CD4-positive, alpha-beta T cell treated with Interleukin-6 for 4 hours (primary cell): ENCODE measurements at regions not wholly inside any gene's neighbourhood (a gene's known extent, or its start where the extent isn't known, plus 50 kb on each side); places are given as distances from the start of the nearest gene placed in this dataset.
A peak's percentile ranks its signal among the peaks of the same experiment; 100 is the strongest.
"Not testable (repeated sequence)": the region's sequence is repeated elsewhere in the genome, so short reads cannot be mapped to it uniquely, and the experiment has no call there.

ENCODE experiments used
- DNase-seq: peaks from one replicate; pipeline ENCODE4 v3.0.0-alpha.2; 2020; ENCODE audit warnings: mixed read lengths

- peak; percentile 29 for DNase-seq
Observed at GRCh38 chr12:116687888-116688287, 50.0 kb downstream of the SPRING1 start.

GRCh38 chr12:116684891-116685290 is 53.0 kb downstream of the SPRING1 start:
- DNase-seq: no peak

GRCh38 chr12:116677202-116677661 is 60.6 kb downstream of the SPRING1 start:
- no peak for DNase-seq

- no peak for DNase-seq
Observed at GRCh38 chr12:116675339-116676107, 62.3 kb downstream of the SPRING1 start.

GRCh38 chr12:116674643-116675183 is 63.2 kb downstream of the SPRING1 start:
- DNase-seq: no peak

- peak; percentile 3 for DNase-seq
Observed at GRCh38 chr12:116673681-116674111, 64.2 kb downstream of the SPRING1 start.

- DNase-seq: peak; percentile 28
Observed at GRCh38 chr12:116672842-116673516, 64.9 kb downstream of the SPRING1 start.

GRCh38 chr12:116672010-116672409 is 65.9 kb downstream of the SPRING1 start:
- DNase-seq: no peak

- DNase-seq: no peak
Observed at GRCh38 chr12:116670859-116671258, 67.0 kb downstream of the SPRING1 start.

GRCh38 chr12:116667752-116668151 is 70.1 kb downstream of the SPRING1 start:
- no peak for DNase-seq

- DNase-seq: not testable (repeated sequence)
Observed at GRCh38 chr12:116666829-116667228, 71.0 kb downstream of the SPRING1 start.

GRCh38 chr12:116666305-116666673 is 71.6 kb downstream of the SPRING1 start:
- no peak for DNase-seq

- no peak for DNase-seq
Observed at GRCh38 chr12:116665666-116666304, 72.1 kb downstream of the SPRING1 start.

- DNase-seq: no peak
Observed at GRCh38 chr12:116664085-116664484, 73.8 kb downstream of the SPRING1 start.

- DNase-seq: no peak
Observed at GRCh38 chr12:116662612-116663144, 75.2 kb downstream of the SPRING1 start.

GRCh38 chr12:116661341-116661740 is 76.5 kb downstream of the SPRING1 start:
- no peak for DNase-seq

- DNase-seq: not testable (repeated sequence)
Observed at GRCh38 chr12:116660740-116661139, 77.1 kb downstream of the SPRING1 start.

GRCh38 chr12:116659771-116660481 is 77.9 kb downstream of the SPRING1 start:
- DNase-seq: no peak

GRCh38 chr12:116657921-116658495 is 79.9 kb downstream of the SPRING1 start:
- no peak for DNase-seq

GRCh38 chr12:116656306-116656705 is 81.6 kb downstream of the SPRING1 start:
- DNase-seq: no peak

GRCh38 chr12:116654226-116654743 is 83.6 kb downstream of the SPRING1 start:
- DNase-seq: no peak

- no peak for DNase-seq
Observed at GRCh38 chr12:116651089-116651488, 86.8 kb downstream of the SPRING1 start.
